ENCODE measurements at regions not wholly inside any gene's neighbourhood (a gene's known extent, or its start where the extent isn't known, plus 50 kb on each side); places are given as distances from the start of the nearest gene placed in this dataset.

- TF ChIP-seq POLR2A (IDR thresholded peaks at IDR 0.05) (no peak), CTCF (IDR thresholded peaks at IDR 0.05) (no peak)
Observed at GRCh38 chr14:81955123-81955522, 421.5 kb upstream of the SEL1L start.

All from upper lobe of left lung (tissue), 4 donors.